ENCODE measurements at regions not wholly inside any gene's neighbourhood (a gene's known extent, or its start where the extent isn't known, plus 50 kb on each side); places are given as distances from the start of the nearest gene placed in this dataset.

GRCh38 chr3:117005274-117005673 is 295.7 kb downstream of the TUSC7 start:
- no peak for TF ChIP-seq CTCF (IDR thresholded peaks at IDR 0.05)

- no peak for TF ChIP-seq CTCF (IDR thresholded peaks at IDR 0.05)
These were observed 296.4 kb downstream of the TUSC7 start for GRCh38 chr3:117005911-117006522.

- no peak for TF ChIP-seq CTCF (IDR thresholded peaks at IDR 0.05)
These were observed 300.7 kb downstream of the TUSC7 start for GRCh38 chr3:117010318-117010717.

GRCh38 chr3:117011687-117012250 is 302.2 kb downstream of the TUSC7 start:
- no peak for TF ChIP-seq CTCF (IDR thresholded peaks at IDR 0.05)

- peak; percentile 38; the same call in 1 of the 2 replicates for TF ChIP-seq CTCF (IDR thresholded peaks at IDR 0.05)
These were observed 306.8 kb downstream of the TUSC7 start for GRCh38 chr3:117016378-117016777.

GRCh38 chr3:117017135-117017894 is 307.7 kb downstream of the TUSC7 start:
- no peak for TF ChIP-seq CTCF (IDR thresholded peaks at IDR 0.05)

- no peak for TF ChIP-seq CTCF (IDR thresholded peaks at IDR 0.05)
These were observed 309.1 kb downstream of the TUSC7 start for GRCh38 chr3:117018655-117019054.

Data from LNCAP (cell line).